H9 (cell line): ENCODE measurements at regions not wholly inside any gene's neighbourhood (a gene's known extent, or its start where the extent isn't known, plus 50 kb on each side); places are given as distances from the start of the nearest gene placed in this dataset.

Experiments used
- DNase-seq: peaks from one replicate; pipeline ENCODE4 v3.0.0-alpha.2; 2017
- H2AFZ ChIP-seq: one replicate; pipeline ENCODE4 v1.6.1; 2013; ENCODE audit warnings: mild to moderate bottlenecking, low read length, control low read depth, moderate library complexity
- H2AK5ac ChIP-seq: 2 replicates; pipeline ENCODE4 v1.6.1; 2013; ENCODE audit warnings: low read length, control low read depth, mixed read lengths; ENCODE audit not compliant: insufficient read length
- H2BK120ac ChIP-seq: one replicate; pipeline ENCODE4 v1.6.1; 2013; ENCODE audit warnings: low read depth, mild to moderate bottlenecking, low read length, control low read depth, inconsistent platforms; ENCODE audit not compliant: poor library complexity, severe bottlenecking
- H2BK12ac ChIP-seq: 2 replicates; pipeline ENCODE4 v1.6.1; 2013; ENCODE audit warnings: low read length, control low read depth, mixed read lengths, low read depth; ENCODE audit not compliant: insufficient read length
- H2BK15ac ChIP-seq: 2 replicates; pipeline ENCODE4 v1.6.1; 2013; ENCODE audit warnings: low read depth, low read length, control low read depth
- H2BK20ac ChIP-seq: one replicate; pipeline ENCODE4 v1.6.1; 2013; ENCODE audit warnings: low read depth, mild to moderate bottlenecking, low read length, control low read depth, inconsistent platforms; ENCODE audit not compliant: poor library complexity, severe bottlenecking
- H2BK5ac ChIP-seq: 2 replicates; pipeline ENCODE4 v1.6.1; 2013; ENCODE audit warnings: low read length, control low read depth, mixed read lengths; ENCODE audit not compliant: insufficient read length
- H3K14ac ChIP-seq: 2 replicates; pipeline ENCODE4 v1.6.1; 2013; ENCODE audit warnings: low read length, control low read depth; ENCODE audit not compliant: insufficient read depth
- H3K18ac ChIP-seq: 2 replicates; pipeline ENCODE4 v1.6.1; 2013; ENCODE audit warnings: low read depth, mild to moderate bottlenecking, mixed read lengths, low read length, control low read depth; ENCODE audit not compliant: insufficient read length
- H3K23ac ChIP-seq: 2 replicates; pipeline ENCODE4 v1.6.1; 2013; ENCODE audit warnings: low read length, control low read depth, mixed read lengths, low read depth; ENCODE audit not compliant: insufficient read length
- H3K23me2 ChIP-seq: 2 replicates; pipeline ENCODE4 v1.6.1; 2013; ENCODE audit warnings: low read depth, mild to moderate bottlenecking, mixed read lengths, low read length, control low read depth; ENCODE audit not compliant: insufficient read length, poor library complexity, severe bottlenecking
- H3K27ac ChIP-seq: 2 replicates; pipeline ENCODE4 v1.5.1; 2013; ENCODE audit warnings: low read length, control low read depth, mixed read lengths, low read depth; ENCODE audit not compliant: insufficient read length
- H3K27me3 ChIP-seq: 2 replicates; pipeline ENCODE4 v1.6.1; 2013; ENCODE audit warnings: low read length, control low read depth, inconsistent platforms; ENCODE audit not compliant: insufficient read depth
- H3K4ac ChIP-seq: 2 replicates; pipeline ENCODE4 v1.6.1; 2013; ENCODE audit warnings: low read depth, mild to moderate bottlenecking, control low read depth, inconsistent platforms, low read length, moderate library complexity
- H3K4me1 ChIP-seq: 2 replicates; pipeline ENCODE4 v1.6.1; 2013; ENCODE audit warnings: low read length, control low read depth, inconsistent platforms; ENCODE audit not compliant: insufficient read depth
- H3K4me2 ChIP-seq: 2 replicates; pipeline ENCODE4 v1.6.1; 2013; ENCODE audit warnings: low read length, control low read depth, mixed read lengths; ENCODE audit not compliant: insufficient read length, insufficient read depth
- H3K56ac ChIP-seq: 2 replicates; pipeline ENCODE4 v1.6.1; 2013; ENCODE audit warnings: low read depth, mild to moderate bottlenecking, mixed read lengths, low read length, control low read depth; ENCODE audit not compliant: insufficient read length
- H3K79me1 ChIP-seq: 2 replicates; pipeline ENCODE4 v1.6.1; 2013; ENCODE audit warnings: low read depth, mild to moderate bottlenecking, moderate library complexity, low read length, control low read depth, inconsistent platforms; ENCODE audit not compliant: insufficient read depth, poor library complexity, severe bottlenecking
- H3K79me2 ChIP-seq: 2 replicates; pipeline ENCODE4 v1.6.1; 2013; ENCODE audit warnings: low read length, control low read depth, inconsistent platforms; ENCODE audit not compliant: insufficient read depth
- H3K9ac ChIP-seq: 2 replicates; pipeline ENCODE4 v1.6.1; 2013; ENCODE audit warnings: low read length, control low read depth, mixed read lengths; ENCODE audit not compliant: insufficient read length; ENCODE audit errors: extremely low read depth
- H3K9me3 ChIP-seq: one replicate; pipeline ENCODE4 v1.6.1; 2013; ENCODE audit warnings: low read depth, low read length, inconsistent platforms; ENCODE audit not compliant: control insufficient read depth
- H3T11ph ChIP-seq: one replicate; pipeline ENCODE4 v1.6.1; 2013; ENCODE audit warnings: mild to moderate bottlenecking, low read length, control low read depth, inconsistent platforms
- H4K20me1 ChIP-seq: one replicate; pipeline ENCODE4 v1.6.1; 2013; ENCODE audit not compliant: control insufficient read depth, insufficient read length, insufficient read depth
- H4K5ac ChIP-seq: 2 replicates; pipeline ENCODE4 v1.6.1; 2013; ENCODE audit warnings: low read depth, mild to moderate bottlenecking, mixed read lengths, low read length, control low read depth; ENCODE audit not compliant: insufficient read length
- H4K8ac ChIP-seq: replicated peaks from 2 replicates; pipeline ENCODE4 v1.6.1; 2013; ENCODE audit warnings: low read length, control low read depth, mixed read lengths, low read depth; ENCODE audit not compliant: insufficient read length
- H4K91ac ChIP-seq: 2 replicates; pipeline ENCODE4 v1.6.1; 2013; ENCODE audit warnings: low read depth, mild to moderate bottlenecking, moderate library complexity, mixed read lengths, low read length, control low read depth; ENCODE audit not compliant: insufficient read length
- H3K27ac Mint-ChIP-seq, 3 experiments: 2 replicates in 2 of 3; 3 replicates in 1 of 3; pipeline ENCODE4 v1.8.0; 2020 to 2021; ENCODE audit warnings: mixed read lengths in 3 of 3, mild to moderate bottlenecking in 1 of 3, moderate library complexity in 1 of 3
- H3K27me3 Mint-ChIP-seq: 2 replicates; pipeline ENCODE4 v1.8.0; 2021; ENCODE audit warnings: low read depth, mild to moderate bottlenecking, moderate library complexity, mixed read lengths
- H3K36me3 Mint-ChIP-seq, 3 experiments: 2 replicates in 2 of 3; 3 replicates in 1 of 3; pipeline ENCODE4 v1.8.0; 2020 to 2021; ENCODE audit warnings: low read depth in 3 of 3, mixed read lengths in 3 of 3; ENCODE audit not compliant: insufficient read depth in 1 of 3
- H3K4me1 Mint-ChIP-seq, 2 experiments: 2 replicates each; pipeline ENCODE4 v1.8.0; 2020; ENCODE audit warnings: mixed read lengths in 2 of 2
- H3K4me3 Mint-ChIP-seq, 2 experiments: 2 replicates in 1 of 2; 3 replicates in 1 of 2; pipeline ENCODE4 v1.8.0; 2020 to 2021; ENCODE audit warnings: mild to moderate bottlenecking in 2 of 2, mixed read lengths in 2 of 2, moderate library complexity in 1 of 2
- H3K9me3 Mint-ChIP-seq, 2 experiments: 2 replicates in 1 of 2; 3 replicates in 1 of 2; pipeline ENCODE4 v1.8.0; 2020; ENCODE audit warnings: mild to moderate bottlenecking in 2 of 2, mixed read lengths in 2 of 2, moderate library complexity in 1 of 2
- CTCF ChIP-seq: fragments of 200-600 bp; sonication (generic); conservative IDR thresholded peaks from 3 replicates; pipeline ENCODE4 v1.8.0; 2021; ENCODE audit warnings: antibody characterized with exemption, mild to moderate bottlenecking
- WGBS: extraction: QIAGEN DNeasy Blood & Tissue Kit; methylation state at CpG from one replicate; pipeline ENCODE4 v1.1.7; 2013; ENCODE audit warnings: missing lambda C conversion rate, low lambda C conversion rate, mixed read lengths; ENCODE audit not compliant: insufficient read length; ENCODE audit errors: extremely low coverage; 5-methylcytosine and 5-hydroxymethylcytosine counted together

- H2AK5ac ChIP-seq = no peak overlapping the region
- Mint-ChIP-seq H3K4me1 (no peaks in the 10 kb centered on the region), H3K27ac (no peak overlapping the region), H3K27me3 (no peaks in the 10 kb centered on the region), H3K4me3 (no peak overlapping the region), H3K36me3 (no peaks in the 10 kb centered on the region), H3K9me3 (no peaks in the 10 kb centered on the region)
- H4K8ac ChIP-seq = no peak overlapping the region
- no peak overlapping the region for H3K9ac ChIP-seq
- H3K18ac ChIP-seq = no peak overlapping the region
- no peak for DNase-seq
- H3K79me2 ChIP-seq = no peaks in the 10 kb centered on the region
- H3K14ac ChIP-seq = no peak overlapping the region
- no peaks in the 10 kb centered on the region for H3K9me3 ChIP-seq
- no peak overlapping the region for H3K4ac ChIP-seq
- H3K56ac ChIP-seq = no peak overlapping the region
- H3K27me3 ChIP-seq = no peaks in the 10 kb centered on the region
- no peaks in the 10 kb centered on the region for H3K79me1 ChIP-seq
- no peak overlapping the region for H2BK5ac ChIP-seq
- H3K4me1 ChIP-seq = no peaks in the 10 kb centered on the region
- no peaks in the 10 kb centered on the region for H3K23me2 ChIP-seq
- no peaks in the 10 kb centered on the region for H4K20me1 ChIP-seq
- no peak overlapping the region for H4K91ac ChIP-seq
- no peak overlapping the region for H2BK12ac ChIP-seq
- no peak overlapping the region for H2BK15ac ChIP-seq
- no peak overlapping the region for H2BK120ac ChIP-seq
- no peak overlapping the region for H3K4me2 ChIP-seq
- no peak overlapping the region for H3K27ac ChIP-seq
- H2BK20ac ChIP-seq = no peak overlapping the region
- no peak overlapping the region for H2AFZ ChIP-seq
- H3K23ac ChIP-seq = no peak overlapping the region
- H3T11ph ChIP-seq = no peak overlapping the region
- no CpG with 5 or more reads among the region's 4 CpGs for WGBS
- TF ChIP-seq CTCF = no peak
- no peak overlapping the region for H4K5ac ChIP-seq
Observed at GRCh38 chr3:117645561-117646242, 936.1 kb downstream of the TUSC7 start.
